ENCODE measurements at regions not wholly inside any gene's neighbourhood (a gene's known extent, or its start where the extent isn't known, plus 50 kb on each side); places are given as distances from the start of the nearest gene placed in this dataset.
"Not testable (repeated sequence)": the region's sequence is repeated elsewhere in the genome, so short reads cannot be mapped to it uniquely, and the experiment has no call there.

DNA sequence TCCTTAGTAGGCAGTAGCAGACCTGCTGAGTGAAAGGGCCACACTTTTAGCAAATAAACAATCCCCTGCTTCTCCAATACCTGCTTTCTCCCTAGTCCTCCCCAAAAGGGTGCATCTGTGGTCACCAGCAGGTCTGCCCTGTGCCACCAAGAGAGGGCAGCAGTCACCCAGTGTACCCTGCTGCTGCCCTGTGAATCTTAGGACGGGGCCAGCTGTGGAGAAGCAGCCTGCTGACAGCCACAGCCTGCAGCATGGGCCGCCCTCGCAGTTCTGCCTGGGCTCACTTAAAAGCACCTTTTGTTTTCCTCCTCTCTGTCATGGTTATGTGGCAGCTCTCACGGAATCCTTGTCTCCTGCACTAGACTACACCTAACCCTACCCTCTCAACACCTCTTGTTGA is 85.4 kb upstream of the DRD5 start:
- TF ChIP-seq, protein P1, sequence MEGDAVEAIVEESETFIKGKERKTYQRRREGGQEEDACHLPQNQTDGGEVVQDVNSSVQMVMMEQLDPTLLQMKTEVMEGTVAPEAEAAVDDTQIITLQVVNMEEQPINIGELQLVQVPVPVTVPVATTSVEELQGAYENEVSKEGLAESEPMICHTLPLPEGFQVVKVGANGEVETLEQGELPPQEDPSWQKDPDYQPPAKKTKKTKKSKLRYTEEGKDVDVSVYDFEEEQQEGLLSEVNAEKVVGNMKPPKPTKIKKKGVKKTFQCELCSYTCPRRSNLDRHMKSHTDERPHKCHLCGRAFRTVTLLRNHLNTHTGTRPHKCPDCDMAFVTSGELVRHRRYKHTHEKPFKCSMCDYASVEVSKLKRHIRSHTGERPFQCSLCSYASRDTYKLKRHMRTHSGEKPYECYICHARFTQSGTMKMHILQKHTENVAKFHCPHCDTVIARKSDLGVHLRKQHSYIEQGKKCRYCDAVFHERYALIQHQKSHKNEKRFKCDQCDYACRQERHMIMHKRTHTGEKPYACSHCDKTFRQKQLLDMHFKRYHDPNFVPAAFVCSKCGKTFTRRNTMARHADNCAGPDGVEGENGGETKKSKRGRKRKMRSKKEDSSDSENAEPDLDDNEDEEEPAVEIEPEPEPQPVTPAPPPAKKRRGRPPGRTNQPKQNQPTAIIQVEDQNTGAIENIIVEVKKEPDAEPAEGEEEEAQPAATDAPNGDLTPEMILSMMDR (IDR thresholded peaks at IDR 0.05) = not testable (repeated sequence)
- not testable (repeated sequence) for TF ChIP-seq POLR2A (IDR thresholded peaks at IDR 0.05)

Data from lower leg skin (tissue), 3 donors.